Activated gamma-delta T cell (primary cell): ENCODE measurements at regions not wholly inside any gene's neighbourhood (a gene's known extent, or its start where the extent isn't known, plus 50 kb on each side); places are given as distances from the start of the nearest gene placed in this dataset.
"Not testable (repeated sequence)": the region's sequence is repeated elsewhere in the genome, so short reads cannot be mapped to it uniquely, and the experiment has no call there.

Source experiments
- DNase-seq: peaks from one replicate; lab custom pipeline; 2025; lab: John Stamatoyannopoulos, UW

DNA sequence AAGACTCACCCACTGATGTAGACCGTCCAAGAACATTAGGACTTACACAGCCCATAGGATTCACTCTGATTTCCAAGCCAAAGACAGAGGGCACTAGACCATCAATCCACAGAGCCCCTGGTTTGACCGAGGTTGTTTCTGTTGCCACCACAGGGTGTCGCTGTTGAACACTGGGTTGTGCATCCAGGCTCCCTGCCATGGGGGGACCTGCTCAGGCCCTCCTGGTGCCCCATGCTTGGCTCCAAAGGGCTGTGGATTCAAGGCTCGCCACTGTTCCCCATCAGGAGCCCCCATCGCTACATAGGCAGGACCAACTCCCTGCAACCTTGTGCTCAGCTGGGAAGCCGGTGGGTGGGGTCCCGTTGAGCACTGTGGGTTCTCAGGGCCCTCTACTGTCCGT lies 128.0 kb upstream of the ANO1 start:
- DNase-seq = no peak

DNA sequence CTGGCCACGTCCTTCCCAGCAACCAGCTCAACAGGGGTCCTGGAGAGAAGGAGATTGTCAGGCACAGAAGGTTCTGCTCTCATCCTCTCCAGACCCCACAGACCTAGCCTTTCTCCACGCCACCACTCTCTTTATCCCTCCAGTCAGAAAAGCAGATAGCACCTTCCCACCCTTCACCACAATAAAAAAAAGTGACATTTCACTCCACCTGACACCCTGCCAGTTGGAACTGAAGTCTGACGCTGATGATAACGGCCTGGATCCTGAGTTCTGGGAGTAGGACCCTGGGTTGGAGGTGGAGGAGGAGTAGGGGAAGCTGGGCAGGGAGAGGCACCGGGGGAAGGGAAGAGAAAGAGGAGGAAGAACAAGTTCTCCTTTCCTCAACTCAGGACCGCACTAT lies 127.5 kb upstream of the ANO1 start:
- no peak for DNase-seq

DNA sequence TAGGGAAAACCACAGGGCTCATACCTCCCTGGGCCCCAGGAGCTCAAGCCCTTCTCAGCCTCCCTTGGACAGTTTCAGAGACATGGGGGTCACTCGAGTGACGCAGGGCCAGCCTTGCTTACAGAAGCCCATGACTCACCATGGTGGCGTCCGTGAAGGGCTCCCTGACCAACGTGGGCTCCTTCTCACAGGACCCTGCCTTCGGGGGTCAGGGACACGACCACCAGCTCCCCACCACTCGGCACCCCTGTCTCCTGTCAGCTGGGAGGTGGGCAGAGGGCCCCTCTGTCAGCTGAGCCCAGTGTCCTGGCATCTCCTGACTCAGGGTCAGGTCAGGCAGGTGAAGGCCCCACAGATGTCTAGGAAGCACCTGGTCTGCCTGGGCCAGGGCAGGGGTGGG lies 126.3 kb upstream of the ANO1 start:
- no peak for DNase-seq

GRCh38 chr11:69952229-69952975 lies 125.7 kb upstream of the ANO1 start:
- DNase-seq = not testable (repeated sequence)

DNA sequence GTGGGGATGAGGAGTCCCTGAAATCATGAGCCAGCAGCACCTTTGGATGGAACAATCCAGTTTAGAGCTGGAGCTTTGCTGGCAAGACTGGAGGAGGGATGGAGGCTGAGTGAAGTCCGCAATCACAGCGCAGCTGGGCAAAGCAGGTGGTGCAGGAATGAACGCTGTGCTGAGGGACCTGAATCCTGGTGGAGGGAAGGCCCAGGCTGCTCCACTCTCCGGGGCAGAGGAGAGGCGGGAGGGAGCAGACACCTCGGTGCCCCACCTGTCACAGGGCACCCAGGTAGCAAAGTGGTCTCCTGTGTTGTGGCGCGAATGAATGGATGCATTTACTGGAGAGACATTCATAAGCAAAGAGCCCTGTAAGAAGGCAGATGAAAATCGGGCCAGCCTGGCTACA lies 124.8 kb upstream of the ANO1 start:
- DNase-seq = no peak

GRCh38 chr11:69954756-69955155 lies 123.4 kb upstream of the ANO1 start:
- no peak for DNase-seq

DNA sequence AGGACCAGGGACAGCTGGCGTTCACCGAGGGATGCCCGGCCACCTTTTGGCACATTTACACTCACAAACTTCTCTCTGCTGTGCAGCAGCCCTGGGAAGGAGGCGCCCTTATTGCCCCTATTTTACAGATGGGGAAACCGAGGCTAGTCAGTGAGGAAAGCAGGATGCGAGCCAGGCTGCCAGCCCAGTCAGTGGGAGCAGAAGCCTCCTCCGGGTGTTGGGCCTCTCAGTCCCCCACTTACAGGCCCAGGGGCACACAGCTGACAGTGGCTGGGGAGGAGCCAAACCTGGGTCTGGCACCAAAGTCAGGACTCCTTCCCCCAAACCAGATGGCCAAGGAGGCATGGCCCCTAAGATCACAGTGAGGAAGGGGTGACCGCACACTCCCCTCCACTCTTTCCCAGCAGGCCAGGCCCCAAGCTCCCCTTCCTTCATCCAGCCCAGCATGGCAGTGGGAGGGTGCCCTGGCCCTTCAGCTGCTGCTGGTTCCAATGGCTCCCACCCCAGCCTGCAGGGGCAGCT lies 121.4 kb upstream of the ANO1 start:
- DNase-seq = no peak

- no peak for DNase-seq
Observed at GRCh38 chr11:69957849-69958248, 120.3 kb upstream of the ANO1 start.

DNA sequence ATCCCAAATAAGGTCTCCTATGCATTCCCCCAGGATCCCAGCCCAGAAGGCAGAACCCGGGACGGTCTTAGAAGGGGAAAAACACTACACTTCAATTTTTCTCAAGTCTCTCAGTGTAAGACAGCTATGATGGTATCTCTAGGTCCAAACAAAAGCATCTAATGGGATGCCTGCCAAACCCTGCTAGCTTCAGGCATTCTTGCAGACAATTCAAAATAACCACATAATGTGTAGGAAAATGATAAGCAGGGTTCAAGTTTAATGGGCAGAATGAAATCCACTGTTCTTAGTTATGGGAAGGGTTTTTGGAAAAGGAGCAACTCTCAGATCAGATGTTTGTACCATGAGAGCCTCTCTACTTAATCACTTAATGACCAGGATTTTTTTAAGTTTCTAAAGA lies 119.8 kb upstream of the ANO1 start:
- no peak for DNase-seq

GRCh38 chr11:69959461-69959860 lies 118.7 kb upstream of the ANO1 start:
- no peak for DNase-seq

GRCh38 chr11:69961738-69962137 lies 116.4 kb upstream of the ANO1 start:
- DNase-seq = no peak

DNA sequence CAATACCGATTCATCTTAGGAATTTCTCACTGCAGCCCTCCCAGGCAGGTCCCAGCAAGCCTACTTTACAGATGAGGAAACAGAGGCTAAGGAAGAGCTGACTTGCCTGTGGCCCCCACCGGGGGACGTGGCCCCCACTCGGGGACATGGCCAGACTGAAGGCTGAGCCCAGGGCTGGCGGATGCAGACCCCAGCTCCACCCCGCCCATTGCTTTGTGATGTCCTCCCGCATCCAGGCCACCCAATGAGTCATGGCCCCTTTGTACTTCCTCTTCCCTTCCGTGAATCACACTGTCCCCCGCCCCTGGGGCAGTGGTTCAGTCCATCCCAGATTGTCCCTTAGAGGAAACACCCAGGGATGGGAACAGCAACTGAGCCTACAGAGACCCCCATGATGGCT lies 116.0 kb upstream of the ANO1 start:
- no peak for DNase-seq

- DNase-seq = no peak
Observed at GRCh38 chr11:69963533-69964246, 114.4 kb upstream of the ANO1 start.

DNA sequence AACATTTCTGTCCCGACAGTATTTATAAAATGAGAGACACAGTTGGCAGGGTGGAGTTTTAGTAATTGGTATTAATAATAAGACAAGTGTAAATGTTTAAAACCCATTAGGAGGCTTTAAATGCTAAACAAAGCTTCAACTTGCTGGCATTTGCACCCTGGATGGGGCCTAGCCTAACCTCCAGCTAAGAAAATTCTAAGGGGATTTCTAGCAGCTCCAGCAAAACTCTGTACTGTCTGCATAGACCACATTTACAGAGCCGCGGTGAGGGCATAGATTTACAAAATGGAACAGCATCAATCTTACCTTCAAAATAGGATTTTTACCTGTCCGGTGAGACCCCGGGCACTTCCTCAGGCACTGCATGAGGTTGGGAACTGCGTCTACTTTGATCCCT lies 113.9 kb upstream of the ANO1 start:
- no peak for DNase-seq

- DNase-seq = no peak
Observed at GRCh38 chr11:69965821-69966582, 112.1 kb upstream of the ANO1 start.

DNA sequence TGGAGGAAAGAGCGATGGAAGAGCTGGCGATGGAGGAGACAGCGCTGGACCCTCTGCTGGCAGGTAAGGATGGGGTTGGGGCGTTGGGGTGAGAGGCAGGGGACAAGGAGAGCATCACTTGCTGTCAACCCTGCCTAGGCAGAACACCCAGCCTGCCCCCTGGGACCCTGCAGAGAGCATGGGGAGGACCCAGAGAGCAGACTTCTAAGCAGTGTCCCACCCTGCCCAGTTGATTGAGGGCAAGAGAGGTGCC lies 111.6 kb upstream of the ANO1 start:
- no peak for DNase-seq

DNA sequence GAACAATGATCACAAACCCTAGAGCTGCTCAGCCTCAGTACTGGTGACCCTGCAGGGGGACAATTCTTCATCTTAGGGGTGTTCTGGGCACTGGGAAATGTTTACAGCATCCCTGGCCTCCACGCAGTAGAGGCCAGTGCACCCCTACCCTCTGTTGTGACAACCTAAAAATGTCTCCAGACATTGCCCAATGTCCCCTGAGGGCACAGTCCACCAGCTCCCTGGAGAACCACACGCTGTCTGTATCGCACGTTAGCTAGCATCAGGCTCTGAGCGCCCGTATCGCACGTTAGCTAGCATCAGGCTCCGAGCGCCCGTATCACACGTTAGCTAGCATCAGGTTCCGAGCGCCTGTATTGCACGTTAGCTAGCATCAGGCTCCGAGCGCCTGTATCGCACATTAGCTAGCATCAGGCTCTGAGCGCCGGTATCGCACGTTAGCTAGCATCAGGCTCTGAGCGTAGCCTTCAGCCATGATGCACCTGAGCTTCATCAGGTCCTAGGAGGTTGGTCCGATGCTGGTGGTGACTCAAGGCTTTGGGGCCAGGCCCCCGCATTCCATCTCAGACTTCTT lies 111.1 kb upstream of the ANO1 start:
- DNase-seq = no peak

GRCh38 chr11:69967484-69967883 lies 110.6 kb upstream of the ANO1 start:
- DNase-seq = no peak

- DNase-seq = no peak
Observed at GRCh38 chr11:69968396-69969347, 109.4 kb upstream of the ANO1 start.

DNA sequence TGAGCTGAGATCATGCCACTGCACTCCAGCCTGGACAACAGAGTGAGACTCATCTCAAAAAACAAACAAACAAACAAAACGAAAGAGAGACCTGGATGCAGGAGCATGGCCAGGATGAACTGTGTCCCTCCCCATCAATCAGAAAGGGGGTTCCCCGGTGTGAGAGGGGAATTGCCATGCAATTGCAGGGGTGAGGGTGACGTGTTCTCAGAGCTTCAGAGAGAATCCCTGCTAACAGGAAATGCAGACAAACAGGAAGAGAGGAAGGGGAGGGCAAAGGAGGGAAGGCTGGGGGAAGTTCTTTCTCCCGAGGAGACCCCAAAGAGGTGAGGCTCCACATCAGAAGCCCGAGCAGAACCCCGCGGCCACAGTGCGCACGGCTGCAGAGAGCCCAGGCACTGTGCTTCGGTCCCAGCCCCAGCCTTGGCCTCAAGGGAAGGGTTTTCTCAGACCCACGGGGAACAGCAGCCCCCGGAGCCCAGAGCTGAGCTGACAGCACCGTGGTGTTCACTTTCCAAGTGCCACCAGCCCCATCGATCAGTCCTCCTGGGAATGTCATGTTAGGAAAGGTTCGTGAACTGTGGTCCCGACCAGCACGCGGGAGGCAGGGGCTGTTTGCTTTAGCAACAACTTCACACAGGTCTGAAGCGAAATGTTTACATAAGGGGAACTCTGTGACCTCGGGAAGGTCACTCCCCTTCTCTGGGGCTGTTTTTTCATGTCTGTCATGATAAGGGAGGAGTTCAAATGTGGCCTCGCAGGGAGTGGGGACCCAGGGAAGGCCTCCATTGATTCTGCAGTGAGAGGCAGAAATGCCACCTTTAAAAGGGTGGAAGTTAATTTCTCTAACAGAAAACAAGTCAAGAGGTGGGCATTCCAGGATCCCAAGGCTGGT lies 108.0 kb upstream of the ANO1 start:
- DNase-seq = no peak
